Glutamatergic neuron (in vitro differentiated cells): ENCODE measurements at regions not wholly inside any gene's neighbourhood (a gene's known extent, or its start where the extent isn't known, plus 50 kb on each side); places are given as distances from the start of the nearest gene placed in this dataset.

Experiments used
- DNase-seq: peaks from one replicate; pipeline ENCODE4 v3.0.0; 2022
- H3K27ac Mint-ChIP-seq: one replicate; pipeline ENCODE4 v1.8.0; 2020; ENCODE audit warnings: mild to moderate bottlenecking, mixed read lengths, inconsistent platforms; ENCODE audit not compliant: unreplicated experiment
- H3K27me3 Mint-ChIP-seq: one replicate; pipeline ENCODE4 v1.8.0; 2020; ENCODE audit warnings: mild to moderate bottlenecking, moderate library complexity, mixed read lengths, inconsistent platforms; ENCODE audit not compliant: unreplicated experiment
- H3K36me3 Mint-ChIP-seq: one replicate; pipeline ENCODE4 v1.8.0; 2020; ENCODE audit warnings: mild to moderate bottlenecking, mixed read lengths, inconsistent platforms; ENCODE audit not compliant: unreplicated experiment
- H3K4me1 Mint-ChIP-seq: one replicate; pipeline ENCODE4 v1.8.0; 2020; ENCODE audit warnings: mild to moderate bottlenecking, low read depth, mixed read lengths, inconsistent platforms; ENCODE audit not compliant: unreplicated experiment
- H3K4me3 Mint-ChIP-seq: one replicate; pipeline ENCODE4 v1.8.0; 2020; ENCODE audit warnings: mild to moderate bottlenecking, mixed read lengths, inconsistent platforms; ENCODE audit not compliant: unreplicated experiment
- H3K9me3 Mint-ChIP-seq: one replicate; pipeline ENCODE4 v1.8.0; 2020; ENCODE audit warnings: mild to moderate bottlenecking, moderate library complexity, mixed read lengths, inconsistent platforms; ENCODE audit not compliant: unreplicated experiment
- TF ChIP-seq, protein P1 (sequence below): fragments of 200-600 bp; sonication (generic); IDR thresholded peaks from one replicate; pipeline ENCODE4 v1.5.0; 2021; ENCODE audit not compliant: partially characterized antibody, unreplicated experiment

DNA sequence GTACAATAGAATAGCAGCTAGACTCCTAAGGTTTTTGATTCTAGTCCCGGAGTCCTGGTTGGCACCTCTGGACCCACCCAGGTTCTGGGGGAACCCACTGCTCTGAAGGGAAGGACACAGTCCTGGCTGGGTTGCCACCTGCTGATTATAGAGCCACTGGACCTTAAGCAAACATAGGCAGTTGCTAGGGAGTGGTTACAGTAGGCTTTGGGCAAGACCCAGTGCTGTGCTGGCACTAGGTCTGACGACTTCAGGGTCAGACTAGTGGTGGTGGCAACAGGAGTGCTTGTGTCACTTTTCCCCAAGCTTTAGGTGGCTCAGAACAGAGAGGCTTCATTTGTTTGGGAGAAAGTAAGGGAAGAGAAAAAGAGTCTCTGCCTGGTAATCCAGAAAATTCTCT is 109.8 kb upstream of the C3orf80 start:
- DNase-seq: no peak
- TF ChIP-seq, protein P1, sequence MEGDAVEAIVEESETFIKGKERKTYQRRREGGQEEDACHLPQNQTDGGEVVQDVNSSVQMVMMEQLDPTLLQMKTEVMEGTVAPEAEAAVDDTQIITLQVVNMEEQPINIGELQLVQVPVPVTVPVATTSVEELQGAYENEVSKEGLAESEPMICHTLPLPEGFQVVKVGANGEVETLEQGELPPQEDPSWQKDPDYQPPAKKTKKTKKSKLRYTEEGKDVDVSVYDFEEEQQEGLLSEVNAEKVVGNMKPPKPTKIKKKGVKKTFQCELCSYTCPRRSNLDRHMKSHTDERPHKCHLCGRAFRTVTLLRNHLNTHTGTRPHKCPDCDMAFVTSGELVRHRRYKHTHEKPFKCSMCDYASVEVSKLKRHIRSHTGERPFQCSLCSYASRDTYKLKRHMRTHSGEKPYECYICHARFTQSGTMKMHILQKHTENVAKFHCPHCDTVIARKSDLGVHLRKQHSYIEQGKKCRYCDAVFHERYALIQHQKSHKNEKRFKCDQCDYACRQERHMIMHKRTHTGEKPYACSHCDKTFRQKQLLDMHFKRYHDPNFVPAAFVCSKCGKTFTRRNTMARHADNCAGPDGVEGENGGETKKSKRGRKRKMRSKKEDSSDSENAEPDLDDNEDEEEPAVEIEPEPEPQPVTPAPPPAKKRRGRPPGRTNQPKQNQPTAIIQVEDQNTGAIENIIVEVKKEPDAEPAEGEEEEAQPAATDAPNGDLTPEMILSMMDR: no peak
- no peaks in the 10 kb centered on the region for H3K27me3 Mint-ChIP-seq
- H3K27ac Mint-ChIP-seq: no peak overlapping the region
- peaks cover 3% of the 10 kb centered on the region for H3K9me3 Mint-ChIP-seq
- H3K4me1 Mint-ChIP-seq: peaks cover 3% of the 10 kb centered on the region
- H3K4me3 Mint-ChIP-seq: no peak overlapping the region
- peaks cover 9% of the 10 kb centered on the region for H3K36me3 Mint-ChIP-seq

- Mint-ChIP-seq H3K27me3 (peaks cover 3% of the 10 kb centered on the region), H3K9me3 (peaks cover 5% of the 10 kb centered on the region), H3K4me1 (no peaks in the 10 kb centered on the region), H3K4me3 (no peak overlapping the region), H3K27ac (no peak overlapping the region), H3K36me3 (peaks cover 6% of the 10 kb centered on the region)
- TF ChIP-seq, protein P1: no peak
- no peak for DNase-seq
Measured at GRCh38 chr3:160124224-160124623, 101.0 kb upstream of the C3orf80 start.

DNA sequence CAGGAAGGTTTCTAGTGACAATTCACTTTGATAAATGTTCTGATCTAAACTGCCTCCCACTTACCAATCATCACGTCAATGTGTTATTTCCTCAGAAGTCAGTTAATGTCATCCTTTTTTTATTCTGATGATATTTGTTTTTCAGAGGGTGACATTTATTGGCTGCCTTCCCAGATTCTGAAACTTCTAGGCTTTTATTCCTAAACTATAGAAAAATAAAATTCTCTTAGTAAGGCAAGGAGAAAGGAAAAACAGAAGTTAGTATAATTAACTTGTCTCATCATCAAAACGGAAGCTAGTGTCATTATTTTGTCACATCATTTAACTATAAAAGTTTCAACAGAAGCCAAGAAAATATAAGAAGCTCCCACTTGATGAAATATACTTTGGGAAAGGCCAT is 100.0 kb upstream of the C3orf80 start:
- TF ChIP-seq, protein P1: no peak
- no peaks in the 10 kb centered on the region for H3K4me1 Mint-ChIP-seq
- peaks cover 3% of the 10 kb centered on the region for H3K36me3 Mint-ChIP-seq
- H3K27ac Mint-ChIP-seq: no peak overlapping the region
- no peak for DNase-seq
- no peak overlapping the region for H3K4me3 Mint-ChIP-seq
- H3K9me3 Mint-ChIP-seq: peaks cover 3% of the 10 kb centered on the region
- H3K27me3 Mint-ChIP-seq: peaks cover 3% of the 10 kb centered on the region

DNA sequence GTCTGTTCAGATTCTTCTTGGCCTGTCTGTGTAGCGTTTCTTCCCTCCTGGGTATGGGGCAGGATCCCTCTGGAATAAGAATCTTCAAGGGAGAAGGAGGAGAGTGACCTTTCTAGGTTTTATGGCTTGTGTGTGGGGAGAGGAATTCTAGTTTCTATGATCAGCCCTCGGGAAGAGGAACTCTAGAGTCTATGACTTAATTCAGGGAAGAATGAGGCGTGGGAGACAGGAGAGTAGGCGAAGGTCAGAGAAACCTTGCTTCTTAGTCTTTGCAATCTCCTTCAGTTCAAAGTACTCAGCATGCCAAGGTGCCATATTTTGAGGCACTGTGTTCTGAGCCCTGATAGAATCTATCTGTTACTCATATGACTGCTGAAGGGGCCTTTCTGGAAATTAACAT is 99.2 kb upstream of the C3orf80 start:
- no peak overlapping the region for H3K4me3 Mint-ChIP-seq
- TF ChIP-seq, protein P1: no peak

GRCh38 chr3:160126761-160127160 is 98.5 kb upstream of the C3orf80 start:
- no peak for DNase-seq
- Mint-ChIP-seq H3K36me3 (no peaks in the 10 kb centered on the region), H3K27me3 (peaks cover 3% of the 10 kb centered on the region), H3K9me3 (no peaks in the 10 kb centered on the region), H3K4me1 (no peaks in the 10 kb centered on the region), H3K4me3 (no peak overlapping the region), H3K27ac (no peak overlapping the region)
- TF ChIP-seq, protein P1: no peak

More for the DNA sequence above, 99.2 kb upstream of the C3orf80 start:
- H3K4me1 Mint-ChIP-seq: no peaks in the 10 kb centered on the region
- DNase-seq: no peak
- H3K9me3 Mint-ChIP-seq: no peaks in the 10 kb centered on the region
- H3K36me3 Mint-ChIP-seq: no peaks in the 10 kb centered on the region
- no peak overlapping the region for H3K27ac Mint-ChIP-seq
- peaks cover 3% of the 10 kb centered on the region for H3K27me3 Mint-ChIP-seq
